Kidney glomerular epithelial cell (primary cell): ENCODE measurements at regions not wholly inside any gene's neighbourhood (a gene's known extent, or its start where the extent isn't known, plus 50 kb on each side); places are given as distances from the start of the nearest gene placed in this dataset.

Experiments
- DNase-seq: peaks from one replicate; lab custom pipeline; 2025; lab: John Stamatoyannopoulos, UW

DNA sequence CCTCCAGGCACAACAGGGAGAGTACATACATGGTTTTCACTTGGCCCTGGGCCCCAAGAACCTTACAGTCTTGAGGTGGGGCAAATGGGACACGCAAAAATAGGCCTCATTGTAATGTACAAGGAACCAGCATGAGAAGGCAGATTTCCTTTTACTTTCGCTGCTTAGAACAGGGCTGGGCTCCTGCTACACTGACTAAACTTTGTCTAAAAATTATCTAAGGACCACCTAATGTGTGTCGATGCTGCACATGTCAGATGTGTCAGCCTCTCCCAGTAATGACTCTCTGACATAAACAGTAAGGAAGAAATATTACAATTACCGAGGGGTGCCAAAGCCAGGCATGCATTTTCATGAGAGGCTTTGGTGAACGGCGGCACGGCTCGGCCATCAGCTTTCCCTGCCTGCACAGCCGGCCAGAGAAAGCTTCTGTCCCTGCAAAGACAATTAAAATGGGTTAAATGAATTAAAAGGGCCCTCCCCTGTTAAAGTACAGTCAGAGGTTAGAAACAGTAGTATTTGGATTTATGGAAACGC is 224.2 kb upstream of the IRX3 start:
- DNase-seq: no peak

DNA sequence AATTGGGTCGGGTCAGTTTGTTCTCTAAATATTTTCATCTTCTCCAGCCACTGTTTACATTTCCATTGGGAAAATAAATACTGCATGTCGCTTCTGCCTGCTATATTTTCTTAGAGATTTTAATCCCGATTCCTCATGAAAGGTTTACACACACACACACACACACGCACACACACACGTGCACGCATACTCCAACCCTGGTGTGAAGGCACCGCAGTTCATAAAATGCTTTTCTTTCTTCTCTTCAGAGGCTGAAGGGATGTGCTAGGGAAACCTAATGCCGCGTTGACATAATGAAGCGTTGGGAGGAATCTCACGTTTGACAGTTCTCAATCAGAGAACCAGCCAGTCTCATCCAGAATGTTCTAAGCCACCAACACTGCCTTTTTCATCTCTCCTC is 222.9 kb upstream of the IRX3 start:
- no peak for DNase-seq

- no peak for DNase-seq
Measured at GRCh38 chr16:54508351-54508750, 221.8 kb upstream of the IRX3 start.

- DNase-seq: no peak
Measured at GRCh38 chr16:54506741-54507500, 220.3 kb upstream of the IRX3 start.

DNA sequence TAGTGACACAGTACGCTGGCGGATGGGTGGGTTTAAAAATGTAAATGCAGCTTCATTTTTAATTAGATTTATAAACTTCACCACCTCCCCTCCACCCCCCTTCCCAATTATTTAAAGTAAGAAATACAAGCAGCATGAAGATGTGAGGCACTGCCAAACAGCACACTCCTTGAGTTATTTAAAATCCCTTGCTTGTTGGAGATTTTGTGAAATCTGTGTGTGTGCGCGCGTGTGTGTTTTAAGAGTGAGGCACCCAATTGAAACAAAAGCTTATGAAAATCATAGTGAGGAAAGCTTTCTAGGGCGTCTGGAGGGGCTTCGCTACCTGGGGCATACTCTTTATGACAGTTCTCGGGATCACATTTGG is 219.6 kb upstream of the IRX3 start:
- no peak for DNase-seq

DNA sequence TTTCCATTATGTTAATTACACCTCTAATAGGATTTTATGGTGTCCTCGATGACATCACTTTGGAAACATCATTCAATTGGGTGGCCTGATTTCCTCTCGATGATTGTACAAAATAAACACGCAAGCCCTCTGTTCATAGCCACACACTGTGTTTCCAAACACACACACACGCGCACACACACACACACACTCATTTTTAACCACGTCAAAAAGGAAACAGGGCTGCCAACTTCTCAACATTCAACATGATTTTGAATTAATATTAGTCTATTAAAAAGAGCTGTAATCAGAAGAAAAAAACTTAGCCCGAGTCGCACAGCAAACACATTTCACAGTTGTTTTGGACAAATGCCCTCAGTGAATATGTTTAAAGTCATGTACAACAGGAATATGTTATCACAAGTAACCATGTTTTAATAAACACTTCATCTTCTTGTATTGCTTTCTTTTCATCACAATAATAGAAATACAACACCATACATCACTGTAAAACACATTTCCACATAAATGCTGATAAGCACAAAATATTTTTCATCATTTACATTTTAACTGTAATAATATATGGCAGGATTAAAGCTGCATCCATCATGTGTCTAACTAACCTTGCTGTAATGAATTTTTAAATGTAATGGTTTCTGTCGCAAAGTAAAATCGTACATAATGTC is 219.1 kb upstream of the IRX3 start:
- DNase-seq: no peak

DNA sequence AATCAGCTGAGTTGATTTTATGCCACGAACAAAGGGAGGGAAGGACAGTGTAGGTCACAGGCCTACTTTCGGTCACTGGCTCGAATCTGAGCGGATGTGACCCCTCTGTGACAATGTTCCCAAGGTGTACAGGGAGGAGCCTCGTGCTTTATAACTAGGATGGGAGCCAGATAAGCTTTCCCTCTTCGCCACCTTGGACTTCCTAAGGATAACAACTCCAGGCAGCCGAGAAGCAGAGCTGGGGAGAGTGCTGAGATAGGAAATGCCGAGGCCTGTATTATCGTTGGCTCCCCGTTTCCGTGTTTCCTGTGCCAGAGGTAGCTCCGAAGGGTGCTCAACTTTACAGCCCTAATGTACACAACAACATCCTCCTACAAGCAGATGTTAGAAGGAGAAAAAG is 217.8 kb upstream of the IRX3 start:
- no peak for DNase-seq

DNA sequence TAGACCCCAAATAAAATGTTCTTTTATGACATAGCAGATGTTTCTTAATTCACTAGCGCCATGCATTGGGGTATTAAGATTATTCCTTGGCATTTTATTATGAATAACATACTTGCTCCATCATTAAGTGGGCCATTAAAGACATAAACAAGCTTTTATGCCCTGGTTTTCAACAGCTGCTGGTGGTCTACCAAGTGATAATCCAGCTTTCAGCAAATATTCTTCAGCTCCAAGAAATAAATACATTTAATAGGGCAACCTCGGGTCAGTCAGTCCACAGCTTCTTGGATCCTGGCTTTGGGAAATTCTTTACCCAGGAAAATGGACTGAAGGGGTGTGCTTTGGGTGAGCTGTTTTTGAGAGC is 217.3 kb upstream of the IRX3 start:
- DNase-seq: no peak

GRCh38 chr16:54503011-54503855 is 216.6 kb upstream of the IRX3 start:
- no peak for DNase-seq

- no peak for DNase-seq
Measured at GRCh38 chr16:54501797-54502196, 215.2 kb upstream of the IRX3 start.

DNA sequence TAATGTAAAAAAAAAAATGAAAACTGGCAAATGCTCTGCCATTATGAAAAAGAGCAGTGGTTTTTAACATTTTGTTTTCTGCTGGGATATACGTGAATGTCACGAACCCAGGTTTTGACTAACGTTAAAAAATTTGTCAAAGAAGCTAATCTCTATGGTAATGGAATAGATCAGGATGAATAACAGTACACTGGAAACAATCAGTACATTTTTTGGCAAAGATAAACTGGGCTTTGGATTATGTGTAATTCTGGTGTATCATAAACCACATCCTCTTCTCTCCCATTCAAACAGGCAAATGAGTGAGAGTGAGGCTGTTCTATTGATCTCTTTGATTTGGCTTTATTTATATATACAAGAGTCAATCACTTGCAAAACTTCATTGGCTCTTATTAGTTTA is 207.0 kb upstream of the IRX3 start:
- DNase-seq: no peak

- DNase-seq: no peak
Measured at GRCh38 chr16:54493061-54493460, 206.5 kb upstream of the IRX3 start.

- DNase-seq: no peak
Measured at GRCh38 chr16:54490112-54490488, 203.5 kb upstream of the IRX3 start.

GRCh38 chr16:54489225-54490111 is 202.9 kb upstream of the IRX3 start:
- DNase-seq: no peak

GRCh38 chr16:54488729-54489128 is 202.1 kb upstream of the IRX3 start:
- DNase-seq: no peak

DNA sequence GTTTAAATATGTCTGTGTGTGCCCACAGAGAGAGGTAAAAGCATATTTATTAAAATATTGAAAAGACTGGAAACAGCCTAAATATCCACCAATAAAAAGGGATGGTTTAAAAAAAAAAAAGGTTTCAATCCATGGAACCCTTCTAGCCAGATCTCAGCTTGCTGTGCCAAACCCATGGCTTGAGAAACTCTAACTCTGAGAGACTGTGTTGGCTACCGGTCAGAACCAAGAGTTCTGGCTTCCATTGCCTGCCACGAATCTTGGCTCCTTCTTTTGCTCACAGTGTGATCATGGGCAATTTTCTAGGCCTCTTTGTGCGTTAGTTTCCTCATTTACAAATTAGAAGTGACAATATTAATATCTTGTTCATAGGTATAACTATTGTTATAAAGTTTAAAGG is 201.3 kb upstream of the IRX3 start:
- no peak for DNase-seq

DNA sequence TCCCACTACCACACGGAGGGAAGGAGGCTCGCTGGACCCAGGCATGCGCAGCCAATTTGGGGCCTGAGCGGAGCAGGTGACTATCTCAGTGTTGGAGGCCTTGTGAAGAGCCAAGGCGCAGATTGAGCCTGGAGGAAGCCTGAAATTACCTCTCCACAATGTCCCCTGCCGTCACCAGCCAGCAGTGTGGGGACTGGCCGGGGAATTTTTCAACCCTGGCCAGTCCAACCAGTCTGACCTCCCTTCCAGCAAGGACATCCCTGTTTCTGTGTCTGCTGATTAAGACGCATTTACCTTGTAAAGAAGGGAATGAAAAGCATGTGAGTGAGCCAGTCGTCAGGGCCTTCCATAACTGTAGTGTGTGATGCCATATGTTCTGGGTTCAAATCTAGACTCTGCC is 198.1 kb upstream of the IRX3 start:
- DNase-seq: no peak

GRCh38 chr16:54482892-54483574 is 196.4 kb upstream of the IRX3 start:
- no peak for DNase-seq

GRCh38 chr16:54480429-54480828 is 193.8 kb upstream of the IRX3 start:
- no peak for DNase-seq

DNA sequence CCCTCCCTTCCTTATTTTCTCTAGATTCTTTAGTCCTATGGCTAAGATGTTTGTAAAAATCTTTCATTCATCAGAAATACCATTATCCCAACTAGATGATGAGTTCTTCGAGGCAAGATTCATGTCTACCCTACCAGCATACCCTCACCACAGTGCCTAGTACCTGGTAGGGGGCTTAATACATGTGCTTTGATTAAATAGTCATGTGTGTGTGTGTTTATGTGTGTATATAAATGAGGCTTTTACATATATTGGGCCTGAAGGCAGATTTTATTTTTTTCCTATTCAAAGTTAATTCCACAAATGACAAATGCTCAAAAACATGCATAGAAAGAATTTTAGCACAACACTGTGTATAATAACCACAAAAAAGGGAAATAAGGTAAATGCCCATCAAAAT is 193.0 kb upstream of the IRX3 start:
- DNase-seq: no peak

GRCh38 chr16:54477714-54478113 is 191.1 kb upstream of the IRX3 start:
- DNase-seq: no peak
